Endothelial cell of umbilical vein (primary cell): ENCODE measurements at regions not wholly inside any gene's neighbourhood (a gene's known extent, or its start where the extent isn't known, plus 50 kb on each side); places are given as distances from the start of the nearest gene placed in this dataset.

ENCODE experiments used
- BruUV-seq: library from RNA; stranded (reverse); fragments of 400-500 nt; replicated peaks from 2 replicates; lab custom pipeline; 2021; lab: Mats Ljungman, UMichigan
- CTCF ChIA-PET: fragments of 300-600, 350-600 bp; sonication (Branson Sonifier 250); formaldehyde crosslinking; loops from one replicate; lab custom pipeline; 2021; ENCODE audit warnings: antibody characterized with exemption, inconsistent platforms; lab: Charles Lee
- POLR2A ChIA-PET: fragments of 300-600, 350-600 bp; sonication (Branson Sonifier 250); formaldehyde crosslinking; loops from one replicate; lab custom pipeline; 2021; ENCODE audit warnings: antibody characterized with exemption, inconsistent platforms; lab: Charles Lee
- DNase-seq: peaks from one replicate; pipeline ENCODE4 v3.0.0-alpha.2; 2011; ENCODE audit warnings: low read depth, low spot score
- FAIRE-seq: peaks from 2 replicates; lab custom pipeline; 2011; peaks lifted over from hg19 to GRCh38; lab: Jason Lieb, UNC
- H2AFZ ChIP-seq: 2 replicates; pipeline ENCODE4 v1.6.0; 2012; ENCODE audit warnings: low read depth, low read length, control low read depth, inconsistent platforms
- H3K27ac ChIP-seq: 2 replicates; pipeline ENCODE4 v1.5.1; 2011; ENCODE audit warnings: low read depth, mild to moderate bottlenecking, control low read depth, low read length, moderate library complexity; ENCODE audit not compliant: insufficient read depth
- H3K27me3 ChIP-seq, 2 experiments: 2 replicates each; pipeline versions ENCODE4 v1.6.0 to v1.6.1; 2011; ENCODE audit warnings: low read length in 2 of 2, mixed read lengths in 1 of 2; ENCODE audit not compliant: control insufficient read depth in 2 of 2, insufficient read depth in 2 of 2
- H3K36me3 ChIP-seq, 2 experiments: 2 replicates in 1 of 2; 3 replicates in 1 of 2; pipeline ENCODE4 v1.5.1; 2011; ENCODE audit warnings: low read length in 2 of 2, mild to moderate bottlenecking in 1 of 2, moderate library complexity in 1 of 2; ENCODE audit not compliant: control insufficient read depth in 2 of 2, insufficient read depth in 2 of 2; ENCODE audit errors: extremely low read depth in 1 of 2
- H3K4me1 ChIP-seq: 3 replicates; pipeline ENCODE4 v1.5.1; 2011; ENCODE audit warnings: mild to moderate bottlenecking, low read length; ENCODE audit not compliant: control insufficient read depth, insufficient read depth; ENCODE audit errors: extremely low read depth
- H3K4me2 ChIP-seq: 2 replicates; pipeline ENCODE4 v1.6.1; 2011; ENCODE audit warnings: low read length, control low read depth, mixed read lengths; ENCODE audit not compliant: insufficient read depth
- H3K4me3 ChIP-seq, 3 experiments: fragments of 200-600 bp in 1 of 3; sonication (generic), shearing (Covaris generic) in 1 of 3; replicated peaks in 1 of 3; 2 replicates each; pipeline ENCODE4 v1.5.1; 2011 to 2016; ENCODE audit warnings: control low read depth in 3 of 3, low read length in 3 of 3, mild to moderate bottlenecking in 2 of 3, inconsistent platforms in 1 of 3, low read depth in 1 of 3, moderate library complexity in 1 of 3; ENCODE audit not compliant: insufficient read depth in 1 of 3
- H3K79me2 ChIP-seq: 2 replicates; pipeline ENCODE4 v1.6.0; 2012; ENCODE audit warnings: low read length, inconsistent platforms; ENCODE audit not compliant: control insufficient read depth, insufficient read depth
- H3K9ac ChIP-seq: replicated peaks from 2 replicates; pipeline ENCODE3; 2011; ENCODE audit warnings: low read length, control low read depth; ENCODE audit not compliant: insufficient read depth; ENCODE audit errors: extremely low read depth
- H3K9me1 ChIP-seq: replicated peaks from 3 replicates; pipeline ENCODE4 v1.6.0; 2011; ENCODE audit warnings: mild to moderate bottlenecking, low read length; ENCODE audit not compliant: control insufficient read depth, insufficient read depth; ENCODE audit errors: extremely low read depth
- H3K9me3 ChIP-seq: replicated peaks from 2 replicates; pipeline ENCODE4 v1.5.1; 2012; ENCODE audit warnings: low read length, inconsistent platforms; ENCODE audit not compliant: control insufficient read depth, insufficient read depth
- H4K20me1 ChIP-seq: replicated peaks from 2 replicates; pipeline ENCODE3; 2011; ENCODE audit warnings: mild to moderate bottlenecking, low read length; ENCODE audit not compliant: control insufficient read depth, insufficient read depth; ENCODE audit errors: extremely low read depth
- EZH2 ChIP-seq: IDR thresholded peaks from 2 replicates; pipeline ENCODE4 v1.6.1; 2012; ENCODE audit warnings: borderline replicate concordance, low read depth, mild to moderate bottlenecking, moderate library complexity, low read length, inconsistent platforms; ENCODE audit not compliant: severe bottlenecking
- FOS ChIP-seq: IDR thresholded peaks from 2 replicates; pipeline ENCODE4 v1.6.1; 2011; ENCODE audit warnings: mild to moderate bottlenecking, low read length, moderate library complexity, borderline replicate concordance; ENCODE audit not compliant: insufficient read depth
- GATA2 ChIP-seq: IDR thresholded peaks from 2 replicates; pipeline ENCODE4 v1.7.0; 2011; ENCODE audit warnings: low read depth, mild to moderate bottlenecking, moderate library complexity, mixed read lengths, low read length; ENCODE audit not compliant: insufficient read length, insufficient read depth
- JUN ChIP-seq: IDR thresholded peaks from 2 replicates; pipeline ENCODE4 v1.6.1; 2011; ENCODE audit warnings: borderline replicate concordance, low read depth; ENCODE audit not compliant: insufficient read length, insufficient read depth
- MYC ChIP-seq: IDR thresholded peaks from one replicate; pipeline ENCODE4 v1.6.1; 2011; ENCODE audit warnings: mild to moderate bottlenecking, low read depth, low read length
- POLR2A ChIP-seq: IDR thresholded peaks from 2 replicates; pipeline ENCODE4 v1.6.1; 2012; ENCODE audit warnings: low read depth, mild to moderate bottlenecking, control low read depth, low read length
- POLR2AphosphoS5 ChIP-seq: IDR thresholded peaks from 2 replicates; pipeline ENCODE4 v1.6.1; 2012; ENCODE audit warnings: low read depth, mild to moderate bottlenecking, control low read depth, low read length, moderate library complexity; ENCODE audit not compliant: insufficient read depth
- dilution Hi-C: fragments of 300-500 bp; cut with MboI; formaldehyde crosslinking; loops from one replicate; pipeline ENCODE4 v1.15.0; 2019; ENCODE audit warnings: low sequenced_read_pairs; ENCODE audit not compliant: extremely low pct_ligation_motif_present
- intact Hi-C: fragments of 100-400 bp; cut with micrococcal nuclease; formaldehyde crosslinking; loops from one replicate; pipeline ENCODE4 v1.10.0; 2022
- TF ChIP-seq, protein P1 (sequence below): IDR thresholded peaks from 2 replicates; pipeline ENCODE4 v1.6.1; 2011; ENCODE audit not compliant: insufficient read depth, insufficient read length
- TF ChIP-seq, protein P2 (sequence below), 2 donors: IDR thresholded peaks; 1 replicate in 1 of 2; 2 replicates in 1 of 2; pipeline ENCODE4 v1.5.1; 2011; ENCODE audit warnings: low read length in 2 of 2, mild to moderate bottlenecking in 2 of 2, moderate library complexity in 2 of 2, control low read depth in 1 of 2, inconsistent platforms in 1 of 2, low read depth in 1 of 2; ENCODE audit not compliant: insufficient read depth in 1 of 2; ENCODE audit errors: extremely low read depth in 1 of 2

DNA sequence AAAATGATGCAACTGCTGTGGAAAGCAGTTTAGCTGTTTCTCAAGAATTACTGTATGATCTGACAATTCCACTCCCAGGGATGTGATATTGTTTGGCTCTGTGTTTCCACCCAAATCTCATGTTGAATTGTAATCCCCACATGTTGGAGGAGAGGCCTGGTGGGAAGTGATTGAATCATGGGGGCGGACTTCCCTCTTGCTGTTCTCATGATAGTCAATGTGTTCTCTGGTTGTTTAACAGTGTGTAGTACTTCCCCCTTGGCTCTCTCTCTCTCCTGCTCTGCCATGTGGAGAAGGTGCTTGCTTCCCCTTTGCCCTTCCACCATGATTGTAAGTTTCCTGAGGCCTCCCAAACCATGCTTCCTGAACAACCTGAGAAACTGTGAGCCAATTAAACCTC lies 93.4 kb upstream of the CPM start:
- no peaks in the 10 kb centered on the region for H3K36me3 ChIP-seq
- no peaks in the 10 kb centered on the region for H4K20me1 ChIP-seq
- no peak for TF ChIP-seq EZH2
- TF ChIP-seq FOS: no peak
- no peak for TF ChIP-seq POLR2AphosphoS5
- TF ChIP-seq JUN: no peak
- TF ChIP-seq, protein P1, sequence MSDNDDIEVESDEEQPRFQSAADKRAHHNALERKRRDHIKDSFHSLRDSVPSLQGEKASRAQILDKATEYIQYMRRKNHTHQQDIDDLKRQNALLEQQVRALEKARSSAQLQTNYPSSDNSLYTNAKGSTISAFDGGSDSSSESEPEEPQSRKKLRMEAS: no peak
- TF ChIP-seq, protein P2, sequence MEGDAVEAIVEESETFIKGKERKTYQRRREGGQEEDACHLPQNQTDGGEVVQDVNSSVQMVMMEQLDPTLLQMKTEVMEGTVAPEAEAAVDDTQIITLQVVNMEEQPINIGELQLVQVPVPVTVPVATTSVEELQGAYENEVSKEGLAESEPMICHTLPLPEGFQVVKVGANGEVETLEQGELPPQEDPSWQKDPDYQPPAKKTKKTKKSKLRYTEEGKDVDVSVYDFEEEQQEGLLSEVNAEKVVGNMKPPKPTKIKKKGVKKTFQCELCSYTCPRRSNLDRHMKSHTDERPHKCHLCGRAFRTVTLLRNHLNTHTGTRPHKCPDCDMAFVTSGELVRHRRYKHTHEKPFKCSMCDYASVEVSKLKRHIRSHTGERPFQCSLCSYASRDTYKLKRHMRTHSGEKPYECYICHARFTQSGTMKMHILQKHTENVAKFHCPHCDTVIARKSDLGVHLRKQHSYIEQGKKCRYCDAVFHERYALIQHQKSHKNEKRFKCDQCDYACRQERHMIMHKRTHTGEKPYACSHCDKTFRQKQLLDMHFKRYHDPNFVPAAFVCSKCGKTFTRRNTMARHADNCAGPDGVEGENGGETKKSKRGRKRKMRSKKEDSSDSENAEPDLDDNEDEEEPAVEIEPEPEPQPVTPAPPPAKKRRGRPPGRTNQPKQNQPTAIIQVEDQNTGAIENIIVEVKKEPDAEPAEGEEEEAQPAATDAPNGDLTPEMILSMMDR (IDR thresholded peaks at IDR 0.05; ENCODE audit: extremely low read depth in 1 of 2, insufficient read depth in 1 of 2, low read depth in 1 of 2, low read length in 2 of 2): no peak
- no peak for TF ChIP-seq GATA2
- no peak for TF ChIP-seq POLR2A
- no peak for TF ChIP-seq MYC
- FAIRE-seq (no peak), DNase-seq (no peak)
- H3K9ac ChIP-seq: no peak overlapping the region
- no peaks in the 10 kb centered on the region for H3K27me3 ChIP-seq
- no peak overlapping the region for H3K4me2 ChIP-seq
- peaks cover 10% of the 10 kb centered on the region for H3K4me1 ChIP-seq
- no peak overlapping the region for H3K4me3 ChIP-seq
- intact Hi-C loops: no loop called here
- no peaks in the 10 kb centered on the region for H3K79me2 ChIP-seq
- dilution Hi-C loops: no loop called here
- H3K9me3 ChIP-seq: no peaks in the 10 kb centered on the region
- H2AFZ ChIP-seq: no peak overlapping the region
- no TSS peak for BruUV-seq
- POLR2A ChIA-PET: no interaction called here
- no peaks in the 10 kb centered on the region for H3K9me1 ChIP-seq
- CTCF ChIA-PET: no interaction called here
- H3K27ac ChIP-seq: no peak overlapping the region
